ENCODE measurements at regions not wholly inside any gene's neighbourhood (a gene's known extent, or its start where the extent isn't known, plus 50 kb on each side); places are given as distances from the start of the nearest gene placed in this dataset.

GRCh38 chr21:35905096-35905962 is 155.0 kb downstream of the SETD4 start:
- Mint-ChIP-seq H3K9me3 (no peaks in the 10 kb centered on the region), H3K27me3 (peaks cover 6 to 28% of the 10 kb centered on the region in 2 donors), H3K27ac (no peak overlapping the region), H3K4me1 (no peaks in the 10 kb centered on the region), H3K4me3 (no peak overlapping the region), H3K36me3 (no peaks in the 10 kb centered on the region)
- no peaks in the 10 kb centered on the region for H3K27me3 ChIP-seq (ENCODE audit: insufficient read depth, low read length, poor library complexity, severe bottlenecking)
- H3K36me3 ChIP-seq (ENCODE audit: insufficient read depth, low read length), result no peaks in the 10 kb centered on the region
- no peak overlapping the region for H3K27ac ChIP-seq (ENCODE audit: low read depth, low read length)
- no peaks in the 10 kb centered on the region for H3K4me1 ChIP-seq (ENCODE audit: insufficient read depth, low read length)
- ChIA-PET CTCF (no interaction called here), POLR2A (no interaction called here)
- no peak overlapping the region for H3K4me3 ChIP-seq (ENCODE audit: low read length)
- H3K9me3 ChIP-seq (ENCODE audit: low read length), result no peaks in the 10 kb centered on the region
- no peak for DNase-seq

- H3K36me3 Mint-ChIP-seq, result no peaks in the 10 kb centered on the region
- DNase-seq, result no peak
- H3K27ac Mint-ChIP-seq, result no peak overlapping the region
- Histone ChIP-seq H3K36me3 (ENCODE audit: insufficient read depth, low read length) (no peaks in the 10 kb centered on the region), H3K27me3 (ENCODE audit: insufficient read depth, low read length, poor library complexity, severe bottlenecking) (no peaks in the 10 kb centered on the region), H3K27ac (ENCODE audit: low read depth, low read length) (no peak overlapping the region), H3K4me1 (ENCODE audit: insufficient read depth, low read length) (no peaks in the 10 kb centered on the region), H3K9me3 (ENCODE audit: low read length) (no peaks in the 10 kb centered on the region), H3K4me3 (ENCODE audit: low read length) (no peak overlapping the region)
- CTCF ChIA-PET, result no interaction called here
- POLR2A ChIA-PET, result no interaction called here
- no peak overlapping the region for H3K4me3 Mint-ChIP-seq
- no peaks in the 10 kb centered on the region for H3K9me3 Mint-ChIP-seq
- H3K27me3 Mint-ChIP-seq, result peaks cover 6 to 39% of the 10 kb centered on the region in 2 donors
- H3K4me1 Mint-ChIP-seq, result no peaks in the 10 kb centered on the region
Observed at GRCh38 chr21:35900539-35900938, 159.8 kb downstream of the SETD4 start.

- Mint-ChIP-seq H3K4me3 (no peak overlapping the region), H3K27ac (no peak overlapping the region), H3K27me3 (peaks cover 2 to 46% of the 10 kb centered on the region in 2 donors), H3K4me1 (no peaks in the 10 kb centered on the region), H3K9me3 (no peaks in the 10 kb centered on the region), H3K36me3 (no peaks in the 10 kb centered on the region)
- Histone ChIP-seq H3K27me3 (ENCODE audit: insufficient read depth, low read length, poor library complexity, severe bottlenecking) (no peaks in the 10 kb centered on the region), H3K36me3 (ENCODE audit: insufficient read depth, low read length) (no peaks in the 10 kb centered on the region), H3K9me3 (ENCODE audit: low read length) (no peaks in the 10 kb centered on the region), H3K4me3 (ENCODE audit: low read length) (no peak overlapping the region), H3K4me1 (ENCODE audit: insufficient read depth, low read length) (no peaks in the 10 kb centered on the region), H3K27ac (ENCODE audit: low read depth, low read length) (no peak overlapping the region)
- ChIA-PET CTCF (no interaction called here), POLR2A (no interaction called here)
- DNase-seq, result no peak
Observed at GRCh38 chr21:35896060-35896459, 164.3 kb downstream of the SETD4 start.

GRCh38 chr21:35895598-35895997 is 164.7 kb downstream of the SETD4 start:
- H3K4me3 Mint-ChIP-seq, result no peak overlapping the region

GRCh38 chr21:35893156-35893555 is 167.2 kb downstream of the SETD4 start:
- POLR2A ChIA-PET, result no interaction called here
- no peaks in the 10 kb centered on the region for H3K4me1 Mint-ChIP-seq
- peaks cover 2 to 39% of the 10 kb centered on the region in 2 donors for H3K27me3 Mint-ChIP-seq
- no peak overlapping the region for H3K27ac ChIP-seq (ENCODE audit: low read depth, low read length)
- no peak for DNase-seq
- H3K27ac Mint-ChIP-seq, result no peak overlapping the region
- H3K27me3 ChIP-seq (ENCODE audit: insufficient read depth, low read length, poor library complexity, severe bottlenecking), result no peaks in the 10 kb centered on the region
- CTCF ChIA-PET, result no interaction called here
- no peak overlapping the region for H3K4me3 Mint-ChIP-seq
- no peaks in the 10 kb centered on the region for H3K9me3 Mint-ChIP-seq
- H3K36me3 Mint-ChIP-seq, result no peaks in the 10 kb centered on the region
- H3K4me3 ChIP-seq (ENCODE audit: low read length), result no peak overlapping the region
- no peaks in the 10 kb centered on the region for H3K36me3 ChIP-seq (ENCODE audit: insufficient read depth, low read length)
- H3K9me3 ChIP-seq (ENCODE audit: low read length), result no peaks in the 10 kb centered on the region
- H3K4me1 ChIP-seq (ENCODE audit: insufficient read depth, low read length), result no peaks in the 10 kb centered on the region

More at GRCh38 chr21:35895598-35895997, 164.7 kb downstream of the SETD4 start:
- H3K9me3 Mint-ChIP-seq, result no peaks in the 10 kb centered on the region
- ChIA-PET POLR2A (no interaction called here), CTCF (no interaction called here)
- no peak overlapping the region for H3K4me3 ChIP-seq (ENCODE audit: low read length)
- no peaks in the 10 kb centered on the region for H3K4me1 ChIP-seq (ENCODE audit: insufficient read depth, low read length)
- H3K4me1 Mint-ChIP-seq, result no peaks in the 10 kb centered on the region
- DNase-seq, result no peak
- H3K36me3 ChIP-seq (ENCODE audit: insufficient read depth, low read length), result no peaks in the 10 kb centered on the region
- peaks cover 2 to 50% of the 10 kb centered on the region in 2 donors for H3K27me3 Mint-ChIP-seq
- no peak overlapping the region for H3K27ac Mint-ChIP-seq
- H3K27ac ChIP-seq (ENCODE audit: low read depth, low read length), result no peak overlapping the region
- no peaks in the 10 kb centered on the region for H3K27me3 ChIP-seq (ENCODE audit: insufficient read depth, low read length, poor library complexity, severe bottlenecking)
- H3K9me3 ChIP-seq (ENCODE audit: low read length), result no peaks in the 10 kb centered on the region
- H3K36me3 Mint-ChIP-seq, result no peaks in the 10 kb centered on the region

GRCh38 chr21:35886887-35887286 is 173.4 kb downstream of the SETD4 start:
- DNase-seq, result no peak
- H3K9me3 Mint-ChIP-seq, result no peaks in the 10 kb centered on the region
- H3K9me3 ChIP-seq (ENCODE audit: low read length), result no peaks in the 10 kb centered on the region
- ChIA-PET POLR2A (no interaction called here), CTCF (no interaction called here)
- no peak overlapping the region for H3K4me3 ChIP-seq (ENCODE audit: low read length)
- H3K36me3 ChIP-seq (ENCODE audit: insufficient read depth, low read length), result no peaks in the 10 kb centered on the region
- H3K27ac ChIP-seq (ENCODE audit: low read depth, low read length), result no peak overlapping the region
- no peaks in the 10 kb centered on the region for H3K4me1 ChIP-seq (ENCODE audit: insufficient read depth, low read length)
- peaks cover 4 to 28% of the 10 kb centered on the region in 2 donors for H3K27me3 Mint-ChIP-seq
- no peaks in the 10 kb centered on the region for H3K27me3 ChIP-seq (ENCODE audit: insufficient read depth, low read length, poor library complexity, severe bottlenecking)
- no peak overlapping the region for H3K27ac Mint-ChIP-seq
- no peaks in the 10 kb centered on the region for H3K36me3 Mint-ChIP-seq
- no peak overlapping the region for H3K4me3 Mint-ChIP-seq
- no peaks in the 10 kb centered on the region for H3K4me1 Mint-ChIP-seq

- CTCF ChIA-PET, result no interaction called here
- no peaks in the 10 kb centered on the region for H3K4me1 Mint-ChIP-seq
Observed at GRCh38 chr21:35885942-35886541, 174.3 kb downstream of the SETD4 start.

GRCh38 chr21:35882791-35883240 is 177.5 kb downstream of the SETD4 start:
- ChIA-PET CTCF (no interaction called here), POLR2A (no interaction called here)
- no peak for DNase-seq

More at GRCh38 chr21:35885942-35886541, 174.3 kb downstream of the SETD4 start:
- DNase-seq, result no peak
- Mint-ChIP-seq H3K4me3 (no peak overlapping the region), H3K9me3 (no peaks in the 10 kb centered on the region), H3K27me3 (peaks cover 8 to 30% of the 10 kb centered on the region in 2 donors), H3K36me3 (no peaks in the 10 kb centered on the region), H3K27ac (no peak overlapping the region)
- POLR2A ChIA-PET, result no interaction called here
- Histone ChIP-seq H3K27ac (ENCODE audit: low read depth, low read length) (no peak overlapping the region), H3K36me3 (ENCODE audit: insufficient read depth, low read length) (no peaks in the 10 kb centered on the region), H3K27me3 (ENCODE audit: insufficient read depth, low read length, poor library complexity, severe bottlenecking) (no peaks in the 10 kb centered on the region), H3K4me3 (ENCODE audit: low read length) (no peak overlapping the region), H3K9me3 (ENCODE audit: low read length) (no peaks in the 10 kb centered on the region), H3K4me1 (ENCODE audit: insufficient read depth, low read length) (no peaks in the 10 kb centered on the region)

More at GRCh38 chr21:35882791-35883240, 177.5 kb downstream of the SETD4 start:
- no peak overlapping the region for H3K4me3 Mint-ChIP-seq
- H3K36me3 ChIP-seq (ENCODE audit: insufficient read depth, low read length), result no peaks in the 10 kb centered on the region
- no peaks in the 10 kb centered on the region for H3K9me3 ChIP-seq (ENCODE audit: low read length)
- H3K9me3 Mint-ChIP-seq, result no peaks in the 10 kb centered on the region
- no peaks in the 10 kb centered on the region for H3K27me3 ChIP-seq (ENCODE audit: insufficient read depth, low read length, poor library complexity, severe bottlenecking)
- H3K4me1 Mint-ChIP-seq, result no peaks in the 10 kb centered on the region
- no peaks in the 10 kb centered on the region for H3K4me1 ChIP-seq (ENCODE audit: insufficient read depth, low read length)
- H3K27ac Mint-ChIP-seq, result no peak overlapping the region
- no peaks in the 10 kb centered on the region for H3K36me3 Mint-ChIP-seq
- H3K27ac ChIP-seq (ENCODE audit: low read depth, low read length), result no peak overlapping the region
- H3K27me3 Mint-ChIP-seq, result peaks cover 12 to 42% of the 10 kb centered on the region in 2 donors
- no peak overlapping the region for H3K4me3 ChIP-seq (ENCODE audit: low read length)

All from CD8-positive, alpha-beta memory T cell (primary cell).